ENCODE measurements at regions not wholly inside any gene's neighbourhood (a gene's known extent, or its start where the extent isn't known, plus 50 kb on each side); places are given as distances from the start of the nearest gene placed in this dataset.

DNA sequence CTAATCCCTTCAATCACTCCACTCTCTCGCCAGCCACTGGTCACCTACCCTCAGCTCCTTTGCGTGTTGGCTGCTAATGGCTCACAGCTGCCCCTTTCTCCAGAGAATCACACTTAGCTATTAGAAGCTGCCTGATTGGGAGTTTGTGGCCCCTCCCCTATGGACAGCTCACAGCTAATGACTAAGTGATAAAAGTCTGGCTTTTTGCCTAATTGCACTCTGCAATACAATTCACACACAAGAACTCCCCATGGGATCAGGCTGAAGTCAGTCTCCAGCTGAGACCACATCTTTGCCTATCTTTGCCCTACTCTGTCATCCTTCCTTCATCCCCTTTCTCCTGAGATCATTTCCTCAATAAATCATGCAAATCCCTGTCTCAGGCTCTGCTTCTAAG, 701.9 kb upstream of the RAB6C start:
- DNase-seq (ENCODE audit: low read depth in 3 of 3): no peak

DNA sequence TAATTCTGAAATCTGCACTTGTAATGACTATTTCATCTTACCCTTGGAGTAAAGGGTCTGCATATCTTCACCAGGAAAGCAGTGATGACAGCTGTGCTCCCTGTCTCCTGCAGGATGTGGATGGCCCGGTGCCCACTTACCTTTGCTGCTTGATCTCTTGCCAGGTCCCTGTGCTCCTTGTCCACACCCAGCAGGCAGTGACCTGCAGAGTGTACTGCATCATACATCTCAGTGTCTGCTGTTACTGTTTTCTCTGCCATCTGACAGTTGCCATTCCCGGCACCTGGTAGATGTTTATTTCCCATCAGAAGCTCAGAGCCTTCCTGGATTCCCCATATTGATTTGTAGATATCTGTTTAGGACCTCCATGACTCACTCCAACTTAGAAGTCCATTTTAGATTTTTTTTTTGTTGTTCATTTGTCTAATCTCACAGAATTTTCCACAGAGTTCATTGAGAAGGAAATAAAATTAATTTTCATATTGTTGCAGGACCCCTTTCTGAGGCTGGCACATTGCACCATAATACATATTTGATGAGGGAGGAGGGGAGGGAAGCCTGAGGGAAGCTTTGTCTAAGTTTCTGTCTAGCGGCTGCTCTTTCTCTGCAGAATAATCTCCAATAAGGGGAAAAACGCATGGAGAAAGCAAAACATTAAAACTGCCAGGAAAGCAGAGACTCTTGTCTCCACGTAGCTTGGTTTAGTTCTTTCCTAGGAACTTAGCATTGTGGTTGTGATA, 697.5 kb upstream of the RAB6C start:
- no peak for DNase-seq (ENCODE audit: low read depth in 3 of 3)

DNA sequence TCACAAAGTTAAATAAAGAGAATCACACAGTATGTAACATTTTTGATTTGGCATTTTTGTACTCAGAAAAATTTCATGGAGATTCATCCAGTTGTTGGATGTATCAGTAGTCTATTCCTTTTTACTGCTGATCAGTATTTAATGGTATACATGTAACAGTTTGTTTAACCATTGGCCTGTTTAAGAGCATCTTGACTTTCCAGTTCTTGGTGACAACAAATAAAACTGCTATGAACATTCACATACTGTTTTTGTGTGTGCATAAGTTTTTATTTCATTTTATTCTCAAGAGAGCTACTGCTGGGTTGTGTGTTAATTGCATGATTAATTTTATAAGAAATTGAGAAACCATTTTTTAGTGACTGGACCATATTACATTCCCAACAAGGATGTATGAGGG, 694.5 kb upstream of the RAB6C start:
- no peak for DNase-seq (ENCODE audit: low read depth in 3 of 3)

DNA sequence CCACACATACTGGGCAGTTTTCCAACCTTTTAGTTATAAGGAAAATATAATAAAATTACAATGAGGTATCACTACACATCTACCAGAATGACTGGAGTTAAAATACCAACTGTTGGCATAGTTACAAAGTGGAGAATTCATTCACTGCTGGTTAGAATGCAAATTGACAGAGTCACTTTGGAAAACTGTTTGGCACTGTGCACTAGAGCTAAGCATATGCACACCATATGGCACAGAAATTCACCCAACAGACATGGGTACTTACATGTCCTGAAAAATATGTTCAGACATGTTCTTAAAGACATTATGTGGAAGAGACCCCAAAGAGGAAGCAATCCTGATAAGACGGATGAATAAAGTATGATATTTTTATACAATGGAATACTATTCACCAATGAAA, 686.1 kb upstream of the RAB6C start:
- no peak for DNase-seq (ENCODE audit: low read depth in 3 of 3)

DNA sequence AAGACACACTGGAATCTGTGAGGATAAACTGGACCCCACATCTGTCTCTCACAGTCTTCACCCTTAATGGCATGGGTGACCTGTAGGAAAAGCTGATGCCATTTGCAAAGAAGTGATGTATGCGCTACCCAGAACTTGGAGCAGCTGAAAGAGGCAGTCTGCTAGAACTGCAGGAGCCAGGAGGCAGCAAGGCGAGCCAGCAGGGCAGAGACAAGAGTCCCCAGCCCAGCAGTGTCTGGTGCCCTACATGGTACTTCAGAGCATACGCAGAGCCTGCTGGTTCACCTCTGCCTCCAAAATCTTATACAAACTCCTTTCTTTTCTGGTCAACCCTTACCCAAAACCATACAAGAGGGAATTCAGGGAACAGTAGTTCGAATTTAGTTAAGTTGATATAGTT, 683.1 kb upstream of the RAB6C start:
- no peak for DNase-seq (ENCODE audit: low read depth in 3 of 3)

DNA sequence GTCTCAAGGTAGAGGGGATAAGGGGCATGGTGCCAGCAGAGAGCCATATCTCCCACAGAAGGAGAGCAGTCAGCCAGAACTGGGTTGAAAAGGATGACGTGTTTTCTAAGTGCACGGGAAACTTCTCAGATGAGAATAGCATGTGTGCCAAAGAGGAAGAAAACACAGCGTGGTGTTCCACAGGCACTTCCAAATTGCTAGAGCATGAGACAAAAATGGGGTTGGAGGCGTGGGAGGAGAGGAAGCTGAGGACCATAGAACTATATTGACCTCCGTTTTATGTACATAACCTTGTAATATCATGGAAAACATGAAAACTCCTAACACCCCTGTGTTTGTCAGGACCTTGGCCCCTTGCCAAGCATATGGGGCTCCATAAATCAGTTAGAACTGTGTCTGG, 682.7 kb upstream of the RAB6C start:
- no peak for DNase-seq (ENCODE audit: low read depth in 3 of 3)

DNA sequence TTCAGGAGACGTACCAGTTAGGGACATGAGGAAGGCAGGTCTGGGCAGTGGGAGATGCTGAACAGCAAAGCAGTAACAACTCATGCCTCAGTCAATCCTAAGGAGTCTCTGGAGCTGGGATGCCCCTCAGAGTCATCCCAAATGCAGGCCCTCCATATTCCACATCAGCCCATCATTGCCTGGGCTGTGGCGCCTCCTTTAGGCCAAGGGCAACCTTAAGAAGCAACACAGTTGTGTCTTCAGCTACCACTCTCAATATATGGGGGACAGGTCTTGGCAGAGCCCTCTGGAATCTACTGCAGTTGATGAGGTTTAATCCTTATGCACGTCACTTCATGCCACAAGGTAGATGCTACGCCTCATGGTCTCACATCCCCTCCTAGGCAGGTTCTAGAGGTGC, 682.0 kb upstream of the RAB6C start:
- DNase-seq (ENCODE audit: low read depth in 3 of 3): no peak

DNA sequence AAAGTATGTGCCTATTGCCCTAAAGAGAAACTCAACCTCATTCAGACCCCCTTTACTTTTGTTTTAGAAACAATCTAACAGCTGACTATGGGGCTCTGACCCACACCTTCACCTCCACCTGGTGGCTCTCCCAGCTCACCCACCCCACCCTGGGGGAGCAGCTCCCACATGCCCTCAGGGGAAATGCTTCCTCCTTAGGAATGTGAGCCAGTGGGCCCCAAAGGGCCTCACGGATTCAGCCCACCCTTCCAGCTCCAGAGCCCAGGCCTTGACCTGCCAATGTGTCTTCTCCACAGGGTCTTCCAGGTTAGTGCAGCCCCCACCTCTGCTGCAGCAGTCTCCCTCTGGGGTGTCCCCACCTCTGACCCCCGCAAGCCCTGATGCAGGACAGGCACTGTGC, 680.1 kb upstream of the RAB6C start:
- no peak for DNase-seq (ENCODE audit: low read depth in 3 of 3)

DNA sequence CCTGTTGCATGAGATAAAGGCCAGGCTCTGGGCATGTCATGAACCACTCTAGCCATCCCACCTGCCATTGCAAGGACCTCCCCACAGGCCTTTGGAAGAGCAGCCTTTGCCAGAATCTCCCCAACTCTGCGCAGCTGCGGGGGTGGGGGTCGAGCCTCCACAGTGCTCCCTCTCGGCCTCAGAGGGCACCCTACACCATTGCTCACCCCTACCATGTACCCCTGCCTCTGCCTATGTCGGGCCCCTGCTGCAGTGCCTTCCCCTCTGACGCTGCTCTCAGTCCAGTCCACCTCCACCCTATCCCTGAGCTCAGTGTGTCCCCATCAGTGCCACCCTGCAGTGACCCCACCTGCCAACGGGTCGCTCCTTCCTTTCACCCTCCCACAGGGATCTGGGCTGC, 679.7 kb upstream of the RAB6C start:
- DNase-seq (ENCODE audit: low read depth in 3 of 3): no peak

DNA sequence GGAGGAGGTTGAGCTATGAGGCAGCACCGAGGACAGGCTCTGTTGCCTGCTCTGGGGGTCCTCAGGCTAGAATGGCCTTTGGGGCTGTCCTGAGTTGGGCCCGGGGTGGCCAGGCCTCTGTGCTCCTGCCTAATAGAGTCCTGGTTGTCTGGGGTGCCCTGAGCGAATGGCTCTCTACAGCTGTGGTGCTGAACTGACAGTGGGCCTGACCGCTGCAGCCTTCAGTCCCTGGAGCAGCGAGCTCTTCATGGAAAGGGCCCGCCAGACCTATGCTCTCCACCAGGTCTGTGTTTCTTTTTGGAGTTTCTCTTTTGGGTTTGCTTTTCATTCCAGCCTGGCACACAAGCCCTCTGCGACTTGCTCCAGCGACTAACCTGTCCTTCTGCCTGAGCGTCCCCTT, 679.0 kb upstream of the RAB6C start:
- DNase-seq (ENCODE audit: low read depth in 3 of 3): no peak

- no peak for DNase-seq (ENCODE audit: low read depth in 3 of 3)
Measured at GRCh38 chr2:129301431-129301913, 678.0 kb upstream of the RAB6C start.

DNA sequence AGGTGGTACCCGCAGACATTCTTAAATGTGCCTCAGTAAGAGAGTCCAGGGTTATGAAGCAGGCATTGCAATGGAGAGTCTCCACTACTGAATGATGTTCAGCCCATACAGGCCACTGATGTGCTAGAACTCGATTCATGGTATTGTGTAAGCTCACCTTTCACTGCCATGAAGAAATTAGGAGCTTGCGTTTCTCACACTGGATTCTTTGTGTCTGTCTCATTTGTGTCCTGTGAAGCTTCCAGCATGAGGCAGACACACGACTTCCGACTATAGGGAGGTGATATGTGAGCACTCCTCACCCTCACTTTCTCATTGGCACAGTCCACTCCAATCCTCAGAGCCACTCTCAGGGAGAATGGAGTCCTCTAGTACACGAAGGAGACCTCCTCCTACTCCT, 677.4 kb upstream of the RAB6C start:
- no peak for DNase-seq (ENCODE audit: low read depth in 3 of 3)

GRCh38 chr2:129302561-129303183, 676.8 kb upstream of the RAB6C start:
- no peak for DNase-seq (ENCODE audit: low read depth in 3 of 3)

GRCh38 chr2:129314120-129314519, 665.3 kb upstream of the RAB6C start:
- DNase-seq (ENCODE audit: low read depth in 3 of 3): no peak

DNA sequence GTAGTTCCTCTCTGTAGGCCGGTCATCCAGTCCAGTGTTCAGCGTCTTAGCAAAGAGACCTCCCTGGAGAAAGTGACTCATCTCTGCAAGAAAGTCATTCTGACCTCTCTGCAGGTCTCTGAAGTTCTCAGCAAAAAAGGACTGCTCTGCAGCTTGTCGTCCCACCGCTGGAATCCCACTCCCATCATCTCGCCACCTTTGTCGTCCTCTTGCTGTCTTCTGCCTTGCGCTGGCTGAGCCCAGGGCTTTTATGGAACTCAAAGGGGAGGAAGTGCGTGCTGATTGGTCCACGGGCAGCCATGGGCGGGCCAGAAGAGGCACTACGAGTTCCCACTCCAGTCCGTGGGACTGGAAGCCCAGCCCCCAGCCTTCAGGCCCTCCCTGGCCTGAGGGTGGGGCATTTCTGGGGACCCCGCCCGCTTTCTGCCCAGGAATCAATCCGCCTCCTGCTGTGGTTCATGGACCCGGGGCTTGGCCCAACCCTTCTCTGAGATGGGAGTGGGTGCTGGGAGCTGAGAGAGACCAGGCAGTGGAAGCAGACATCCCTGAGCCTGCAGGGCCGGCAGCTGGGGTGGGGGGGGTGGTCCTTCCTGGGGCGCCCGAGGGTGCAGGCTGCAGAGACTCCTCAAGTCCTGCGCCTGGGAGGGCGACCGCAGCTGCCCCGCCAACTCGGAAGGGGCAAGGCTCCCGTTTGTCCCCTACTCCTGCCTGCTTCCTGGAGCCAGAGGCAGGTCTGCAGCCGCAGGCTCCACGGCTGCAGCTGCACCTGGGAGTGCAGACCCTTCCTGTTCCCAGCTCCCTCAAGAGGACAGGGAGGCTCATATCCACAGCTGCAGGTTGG, 660.7 kb upstream of the RAB6C start:
- no peak for DNase-seq (ENCODE audit: low read depth in 3 of 3)

- DNase-seq (ENCODE audit: low read depth in 3 of 3): no peak
Measured at GRCh38 chr2:129319422-129319717, 660.1 kb upstream of the RAB6C start.

GRCh38 chr2:129320288-129320687, 659.2 kb upstream of the RAB6C start:
- no peak for DNase-seq (ENCODE audit: low read depth in 3 of 3)

DNA sequence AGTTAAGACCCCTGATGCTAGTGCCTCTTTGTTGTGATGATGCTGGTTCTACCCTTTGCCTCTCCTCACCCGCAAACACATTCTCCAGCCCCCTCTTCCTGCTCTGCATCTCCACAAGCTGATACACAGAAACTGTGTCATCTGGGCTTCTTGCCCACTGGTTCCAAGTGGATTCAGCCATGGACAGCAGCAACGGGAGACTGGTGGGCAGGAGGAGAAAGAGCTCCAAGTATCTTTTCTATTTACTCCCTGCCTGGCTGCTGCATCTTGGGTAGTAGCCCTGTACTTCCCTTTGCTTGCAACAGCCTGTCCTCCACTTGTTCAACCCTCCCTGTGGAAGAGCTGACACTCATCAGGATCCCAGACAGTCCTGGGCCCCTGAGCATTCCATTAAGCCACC, 655.1 kb upstream of the RAB6C start:
- DNase-seq (ENCODE audit: low read depth in 3 of 3): no peak

DNA sequence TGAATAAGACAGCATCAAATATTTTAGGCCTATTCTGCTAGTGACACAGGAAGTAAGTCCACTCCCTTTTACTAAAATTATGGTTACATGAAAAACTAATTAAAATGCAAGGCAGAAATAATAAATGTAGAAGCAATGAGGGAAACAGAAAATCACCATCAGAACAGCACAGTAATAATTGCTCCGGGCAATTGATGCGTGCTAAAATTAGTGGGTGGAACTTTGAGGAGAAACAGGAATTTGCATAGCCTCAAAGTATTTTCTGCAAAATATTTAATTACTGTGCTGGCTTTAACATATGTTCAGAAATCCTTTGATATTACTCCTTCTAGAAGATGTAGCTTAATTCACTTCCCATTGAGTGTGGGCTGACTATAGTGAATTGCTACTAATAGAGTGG, 654.3 kb upstream of the RAB6C start:
- no peak for DNase-seq (ENCODE audit: low read depth in 3 of 3)

DNA sequence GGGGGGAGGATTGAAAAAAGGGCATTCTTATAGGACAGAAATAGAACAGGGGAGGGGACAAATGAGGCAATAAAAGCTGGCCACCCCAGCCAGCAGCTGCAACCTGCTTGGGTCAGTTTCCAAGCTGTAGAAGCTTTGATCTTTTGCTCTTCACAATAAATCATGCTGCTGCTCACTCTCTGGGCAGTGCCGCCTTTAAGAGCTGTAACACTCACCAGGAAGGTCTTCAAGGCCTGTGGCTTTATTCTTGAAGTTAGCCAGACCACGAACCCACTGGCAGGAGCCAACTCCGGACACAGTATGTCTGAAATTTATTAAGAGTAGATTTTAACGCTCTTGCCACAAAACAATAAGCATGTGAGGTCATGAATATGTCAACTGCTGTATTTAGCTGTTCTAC, 649.9 kb upstream of the RAB6C start:
- no peak for DNase-seq (ENCODE audit: low read depth in 3 of 3)

GRCh38 chr2:129330504-129330903, 649.0 kb upstream of the RAB6C start:
- no peak for DNase-seq (ENCODE audit: low read depth in 3 of 3)

GRCh38 chr2:129331638-129332037, 647.8 kb upstream of the RAB6C start:
- no peak for DNase-seq (ENCODE audit: low read depth in 3 of 3)

DNA sequence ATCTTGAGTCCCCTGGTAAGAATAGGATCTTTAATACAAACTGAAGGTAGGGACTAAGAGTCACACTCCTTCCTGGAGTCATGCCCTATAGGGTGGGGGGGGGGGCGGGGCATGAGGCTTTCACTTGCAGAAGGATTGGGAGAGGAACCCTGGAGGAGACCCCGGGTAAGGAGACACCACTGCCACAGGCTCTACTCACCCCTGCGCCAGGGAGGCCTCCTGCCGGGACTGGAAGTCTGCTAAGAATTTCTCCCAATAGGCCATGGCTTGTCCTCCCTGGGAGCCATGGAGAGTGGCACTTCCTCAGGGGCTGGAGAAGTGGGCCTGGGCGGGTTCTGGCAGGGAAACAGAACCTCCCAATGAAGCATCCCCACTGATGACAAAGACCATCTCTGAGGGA, 645.3 kb upstream of the RAB6C start:
- DNase-seq (ENCODE audit: low read depth in 3 of 3): no peak
